Stomach (tissue), 4 donors: ENCODE measurements at regions not wholly inside any gene's neighbourhood (a gene's known extent, or its start where the extent isn't known, plus 50 kb on each side); places are given as distances from the start of the nearest gene placed in this dataset.
"Not testable (repeated sequence)": the region's sequence is repeated elsewhere in the genome, so short reads cannot be mapped to it uniquely, and the experiment has no call there.

Source experiments
- CTCF ChIP-seq, 7 experiments: fragments of 450-650 bp in 4 of 7; fragments of 200-600 bp in 3 of 7; sonication (generic) in 3 of 7; IDR thresholded peaks; one replicate each; pipeline ENCODE4 v1.5.1; 2016 to 2019; ENCODE audit warnings: antibody characterized with exemption in 7 of 7, control low read depth in 2 of 7, mild to moderate bottlenecking in 1 of 7
- POLR2A ChIP-seq, 4 donors: fragments of 450-650 bp; IDR thresholded peaks; one replicate each; pipeline ENCODE4 v1.6.1; 2016; ENCODE audit warnings: antibody characterized with exemption in 4 of 4, control low read depth in 2 of 4, mild to moderate bottlenecking in 1 of 4, moderate library complexity in 1 of 4
- POLR2AphosphoS5 ChIP-seq, 3 donors: sonication (generic); formaldehyde crosslinking; IDR thresholded peaks; one replicate each; pipeline ENCODE4 v1.6.1; 2016; ENCODE audit warnings: antibody characterized with exemption in 3 of 3

- not testable (repeated sequence) for TF ChIP-seq CTCF, POLR2A, POLR2AphosphoS5 (IDR thresholded peaks at IDR 0.05)
Observed at GRCh38 chr13:79173691-79174090, 232.4 kb downstream of the RBM26 start.
